Ascending aorta (tissue), 2 donors: ENCODE measurements at regions not wholly inside any gene's neighbourhood (a gene's known extent, or its start where the extent isn't known, plus 50 kb on each side); places are given as distances from the start of the nearest gene placed in this dataset.
"Not testable (repeated sequence)": the region's sequence is repeated elsewhere in the genome, so short reads cannot be mapped to it uniquely, and the experiment has no call there.

Source experiments
- DNase-seq, 2 donors: peaks; one replicate each; pipeline ENCODE4 v3.0.0-alpha.2; 2019; ENCODE audit warnings: low spot score in 2 of 2
- H3K27ac ChIP-seq, 2 donors: fragments of 200-600 bp; sonication (generic); one replicate each; pipeline ENCODE4 v1.5.1; 2016 to 2017; ENCODE audit warnings: mild to moderate bottlenecking in 1 of 2
- H3K27me3 ChIP-seq: fragments of 200-600 bp; sonication (generic); one replicate; pipeline ENCODE4 v1.5.1; 2017
- H3K36me3 ChIP-seq, 2 donors: fragments of 200-600 bp; sonication (generic); one replicate each; pipeline ENCODE4 v1.5.1; 2016
- H3K4me1 ChIP-seq, 2 donors: fragments of 200-600 bp; sonication (generic); one replicate each; pipeline ENCODE4 v1.5.1; 2016 to 2017; ENCODE audit warnings: mild to moderate bottlenecking in 1 of 2
- H3K4me3 ChIP-seq, 2 donors: fragments of 200-600 bp; sonication (generic); one replicate each; pipeline ENCODE4 v1.5.1; 2016 to 2017; ENCODE audit warnings: mild to moderate bottlenecking in 1 of 2
- H3K9me3 ChIP-seq, 2 donors: fragments of 200-600 bp; sonication (generic); one replicate each; pipeline ENCODE4 v1.5.1; 2016
- intact Hi-C: fragments of 100-400 bp; cut with DNase I; formaldehyde crosslinking; loops from one replicate; pipeline ENCODE4 v1.15.1; 2023
- TF ChIP-seq, protein P1 (sequence below), 3 experiments: fragments of 200-600 bp in 2 of 3; fragments of 450-650 bp in 1 of 3; sonication (generic) in 2 of 3; IDR thresholded peaks; one replicate each; pipeline ENCODE4 v1.5.1; 2016 to 2019; ENCODE audit warnings: antibody characterized with exemption in 3 of 3, mild to moderate bottlenecking in 1 of 3, moderate library complexity in 1 of 3

DNA sequence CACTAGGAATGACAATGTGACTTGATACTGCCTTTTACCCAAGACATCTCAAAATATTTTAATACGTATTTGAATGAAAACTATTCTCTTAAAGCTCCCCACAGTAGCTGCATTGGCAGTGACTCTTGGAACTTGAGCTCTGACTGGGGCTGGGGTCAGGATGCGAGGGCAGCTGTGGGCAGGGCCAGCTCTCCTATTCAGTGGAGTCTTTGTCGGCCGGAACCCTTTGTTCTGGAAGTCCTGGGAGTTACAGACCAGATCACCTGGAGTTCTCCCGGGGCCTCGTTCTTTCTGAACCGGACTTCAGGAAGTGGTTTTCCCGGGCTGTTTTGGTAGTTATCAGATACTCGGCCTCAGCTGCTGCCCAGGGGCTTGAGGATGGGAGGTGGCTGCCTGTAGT, 84.9 kb downstream of the NPIPB11 start:
- no peaks in the 10 kb centered on the region for H3K27me3 ChIP-seq
- intact Hi-C loops: no loop called here
- no peaks in the 10 kb centered on the region for H3K9me3 ChIP-seq
- H3K27ac ChIP-seq: no peak overlapping the region
- H3K36me3 ChIP-seq: no peaks in the 10 kb centered on the region
- no peak overlapping the region for H3K4me3 ChIP-seq
- TF ChIP-seq, protein P1, sequence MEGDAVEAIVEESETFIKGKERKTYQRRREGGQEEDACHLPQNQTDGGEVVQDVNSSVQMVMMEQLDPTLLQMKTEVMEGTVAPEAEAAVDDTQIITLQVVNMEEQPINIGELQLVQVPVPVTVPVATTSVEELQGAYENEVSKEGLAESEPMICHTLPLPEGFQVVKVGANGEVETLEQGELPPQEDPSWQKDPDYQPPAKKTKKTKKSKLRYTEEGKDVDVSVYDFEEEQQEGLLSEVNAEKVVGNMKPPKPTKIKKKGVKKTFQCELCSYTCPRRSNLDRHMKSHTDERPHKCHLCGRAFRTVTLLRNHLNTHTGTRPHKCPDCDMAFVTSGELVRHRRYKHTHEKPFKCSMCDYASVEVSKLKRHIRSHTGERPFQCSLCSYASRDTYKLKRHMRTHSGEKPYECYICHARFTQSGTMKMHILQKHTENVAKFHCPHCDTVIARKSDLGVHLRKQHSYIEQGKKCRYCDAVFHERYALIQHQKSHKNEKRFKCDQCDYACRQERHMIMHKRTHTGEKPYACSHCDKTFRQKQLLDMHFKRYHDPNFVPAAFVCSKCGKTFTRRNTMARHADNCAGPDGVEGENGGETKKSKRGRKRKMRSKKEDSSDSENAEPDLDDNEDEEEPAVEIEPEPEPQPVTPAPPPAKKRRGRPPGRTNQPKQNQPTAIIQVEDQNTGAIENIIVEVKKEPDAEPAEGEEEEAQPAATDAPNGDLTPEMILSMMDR (IDR thresholded peaks at IDR 0.05): no peak
- DNase-seq: no peak
- no peaks in the 10 kb centered on the region for H3K4me1 ChIP-seq

DNA sequence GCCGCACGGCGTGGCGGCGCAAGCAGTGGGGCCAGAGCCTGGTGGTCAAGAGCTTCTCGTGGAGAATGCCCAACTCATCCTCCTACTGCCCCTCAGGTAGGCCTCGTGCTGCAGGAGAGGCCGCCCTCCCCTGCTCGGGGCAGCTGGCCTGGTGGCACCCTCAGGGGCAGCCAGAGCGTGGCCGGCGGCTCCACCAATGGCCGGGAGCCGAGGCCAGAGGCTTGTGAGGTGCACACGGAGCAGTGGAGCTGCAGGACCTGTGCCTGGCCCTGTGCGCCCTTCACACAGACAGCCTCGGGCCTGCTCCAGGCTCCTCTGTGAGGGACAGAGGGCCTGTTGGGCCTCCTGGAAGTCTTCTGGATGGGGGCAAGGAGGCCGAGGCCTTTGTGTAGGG, 85.5 kb downstream of the NPIPB11 start:
- DNase-seq: no peak
- no peaks in the 10 kb centered on the region for H3K9me3 ChIP-seq
- intact Hi-C loops: no loop called here
- H3K4me1 ChIP-seq: no peaks in the 10 kb centered on the region
- H3K27me3 ChIP-seq: no peaks in the 10 kb centered on the region
- TF ChIP-seq, protein P1 (IDR thresholded peaks at IDR 0.05): no peak
- no peak overlapping the region for H3K4me3 ChIP-seq
- H3K27ac ChIP-seq: no peak overlapping the region
- H3K36me3 ChIP-seq: no peaks in the 10 kb centered on the region

- H3K36me3 ChIP-seq: no peaks in the 10 kb centered on the region
Observed at GRCh38 chr16:29320274-29320999, 86.1 kb downstream of the NPIPB11 start.

GRCh38 chr16:29319726-29320125, 86.8 kb downstream of the NPIPB11 start:
- H3K9me3 ChIP-seq: no peaks in the 10 kb centered on the region
- DNase-seq: no peak
- intact Hi-C loops: no loop called here

More at GRCh38 chr16:29320274-29320999, 86.1 kb downstream of the NPIPB11 start:
- intact Hi-C loops: no loop called here
- no peak overlapping the region for H3K27ac ChIP-seq
- H3K9me3 ChIP-seq: no peaks in the 10 kb centered on the region
- TF ChIP-seq, protein P1 (IDR thresholded peaks at IDR 0.05): no peak
- no peak overlapping the region for H3K4me3 ChIP-seq
- no peak for DNase-seq
- H3K27me3 ChIP-seq: no peaks in the 10 kb centered on the region
- H3K4me1 ChIP-seq: no peaks in the 10 kb centered on the region

GRCh38 chr16:29318561-29318968, 87.9 kb downstream of the NPIPB11 start:
- DNase-seq: peak in 1 of 2 donors; percentile 77
- not testable (repeated sequence) for H3K27ac ChIP-seq

More at GRCh38 chr16:29319726-29320125, 86.8 kb downstream of the NPIPB11 start:
- Histone ChIP-seq H3K27ac (no peak overlapping the region), H3K4me1 (no peaks in the 10 kb centered on the region), H3K4me3 (no peak overlapping the region), H3K36me3 (no peaks in the 10 kb centered on the region), H3K27me3 (no peaks in the 10 kb centered on the region)
- TF ChIP-seq, protein P1 (IDR thresholded peaks at IDR 0.05): no peak

GRCh38 chr16:29318037-29318436, 88.5 kb downstream of the NPIPB11 start:
- Histone ChIP-seq H3K27me3 (no peaks in the 10 kb centered on the region), H3K36me3 (no peaks in the 10 kb centered on the region), H3K4me3 (no peak overlapping the region), H3K27ac (no peak overlapping the region), H3K9me3 (no peaks in the 10 kb centered on the region), H3K4me1 (no peaks in the 10 kb centered on the region)
- no peak for DNase-seq
- TF ChIP-seq, protein P1 (IDR thresholded peaks at IDR 0.05): no peak
- intact Hi-C loops: no loop called here

More at GRCh38 chr16:29318561-29318968, 87.9 kb downstream of the NPIPB11 start:
- H3K9me3 ChIP-seq, H3K4me3 ChIP-seq, intact Hi-C loops, H3K4me1 ChIP-seq, H3K36me3 ChIP-seq, H3K27me3 ChIP-seq: not testable (repeated sequence)
